Astrocyte of the cerebellum (primary cell): ENCODE measurements at regions not wholly inside any gene's neighbourhood (a gene's known extent, or its start where the extent isn't known, plus 50 kb on each side); places are given as distances from the start of the nearest gene placed in this dataset.

Experiments
- DNase-seq: peaks from one replicate; pipeline ENCODE4 v3.0.0-alpha.2; 2011; ENCODE audit warnings: low read depth
- H3K4me3 ChIP-seq: 2 replicates; pipeline ENCODE4 v1.5.1; 2011; ENCODE audit warnings: mild to moderate bottlenecking, low read depth, low read length, moderate library complexity
- CTCF ChIP-seq: IDR thresholded peaks from 2 replicates; pipeline ENCODE4 v1.5.1; 2012; ENCODE audit warnings: low read length, low read depth, moderate library complexity, mild to moderate bottlenecking; ENCODE audit errors: missing control alignments
- in situ Hi-C: cut with HindIII; loops from 2 replicates; pipeline ENCODE4 v1.10.0; 2017; ENCODE audit warnings: low sequenced_read_pairs

GRCh38 chr3:193754719-193755118, 161.7 kb downstream of the OPA1 start:
- H3K4me3 ChIP-seq = no peak overlapping the region
- TF ChIP-seq CTCF = no peak
- no peak for DNase-seq
- in situ Hi-C loops = no loop called here

GRCh38 chr3:193756536-193756935, 163.5 kb downstream of the OPA1 start:
- DNase-seq = no peak
- H3K4me3 ChIP-seq = no peak overlapping the region
- in situ Hi-C loops = no loop called here
- no peak for TF ChIP-seq CTCF

- no peak overlapping the region for H3K4me3 ChIP-seq
- in situ Hi-C loops = no loop called here
- TF ChIP-seq CTCF = no peak
- DNase-seq = no peak
These were observed 164.4 kb downstream of the OPA1 start for GRCh38 chr3:193757457-193757856.

- in situ Hi-C loops = no loop called here
- no peak for TF ChIP-seq CTCF
- H3K4me3 ChIP-seq = no peak overlapping the region
- DNase-seq = no peak
These were observed 169.0 kb downstream of the OPA1 start for GRCh38 chr3:193761969-193762368.

- in situ Hi-C loops = no loop called here
- DNase-seq = no peak
- no peak for TF ChIP-seq CTCF
- no peak overlapping the region for H3K4me3 ChIP-seq
These were observed 169.6 kb downstream of the OPA1 start for GRCh38 chr3:193762657-193763056.

GRCh38 chr3:193764959-193765358, 172.0 kb downstream of the OPA1 start:
- H3K4me3 ChIP-seq = no peak overlapping the region
- no peak for DNase-seq
- in situ Hi-C loops = no loop called here
- TF ChIP-seq CTCF = no peak
